GM19463 (cell line): ENCODE measurements at regions not wholly inside any gene's neighbourhood (a gene's known extent, or its start where the extent isn't known, plus 50 kb on each side); places are given as distances from the start of the nearest gene placed in this dataset.
A peak's percentile ranks its signal among the peaks of the same experiment; 100 is the strongest.
"Not testable (repeated sequence)": the region's sequence is repeated elsewhere in the genome, so short reads cannot be mapped to it uniquely, and the experiment has no call there.

ENCODE experiments used
- ATAC-seq: cut with Tn5 transposase; IDR thresholded peaks from one replicate; pipeline ENCODE4 v1.9.1; 2021; ENCODE audit warnings: mild to moderate bottlenecking, moderate library complexity; ENCODE audit not compliant: unreplicated experiment

DNA sequence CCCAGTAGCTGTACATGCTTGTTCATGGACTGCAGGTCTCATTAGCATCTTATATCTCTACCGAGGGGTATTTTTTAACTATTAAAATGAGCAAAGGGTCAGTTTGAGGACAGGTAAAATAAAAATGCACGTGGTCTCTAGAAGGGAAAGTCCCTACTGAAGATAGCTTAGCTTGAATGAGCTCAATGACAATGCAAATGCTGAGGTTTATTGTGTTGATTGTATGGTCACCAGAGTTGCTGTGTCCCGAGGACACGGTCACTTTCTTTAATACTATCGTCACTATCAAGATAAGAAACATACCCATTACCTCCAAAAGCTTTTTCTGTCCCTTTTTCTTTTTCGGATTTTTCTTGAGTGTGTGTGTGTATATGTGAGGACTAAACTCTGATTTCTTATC is 250.5 kb upstream of the PRKX start:
- no peak for ATAC-seq

GRCh38 chrX:3962511-3963311 is 249.3 kb upstream of the PRKX start:
- no peak for ATAC-seq

DNA sequence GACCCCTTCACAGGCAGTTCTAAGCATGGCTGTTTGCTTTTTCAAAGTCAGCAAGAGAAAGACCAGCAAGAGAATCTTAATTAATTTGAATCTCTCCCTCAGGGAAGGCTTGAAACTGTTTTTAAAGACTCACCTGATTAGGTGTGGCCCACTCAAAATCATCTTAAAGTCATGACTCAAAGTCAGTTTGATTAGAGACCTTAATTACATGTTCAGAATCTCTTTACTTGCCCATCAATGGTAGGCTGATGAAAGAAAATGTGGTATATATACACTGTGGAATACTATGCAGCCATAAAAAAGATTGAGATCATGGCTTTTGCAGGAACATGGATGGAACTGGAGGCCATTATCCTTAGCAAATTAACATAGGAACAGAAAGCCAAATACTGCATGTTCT is 247.5 kb upstream of the PRKX start:
- ATAC-seq, result no peak

DNA sequence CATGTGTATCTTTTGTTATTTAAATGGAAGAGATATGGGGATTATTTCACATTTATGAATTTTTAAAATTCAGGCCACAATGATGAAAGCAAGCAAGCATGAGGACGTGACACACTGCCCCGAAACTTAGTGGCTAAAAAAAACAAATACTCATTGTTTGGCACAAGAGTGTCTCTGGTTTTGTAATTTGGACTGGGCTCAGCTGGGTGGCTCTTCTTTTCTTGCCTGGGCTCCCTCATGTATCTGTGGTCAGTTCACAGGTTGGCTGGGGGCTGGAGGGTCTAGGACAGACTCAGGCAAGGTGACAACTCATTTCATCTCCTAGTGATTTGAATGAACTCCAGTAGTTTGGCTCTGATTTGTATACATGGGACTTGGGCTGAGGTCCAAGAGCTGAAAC is 238.4 kb upstream of the PRKX start:
- ATAC-seq, result no peak

DNA sequence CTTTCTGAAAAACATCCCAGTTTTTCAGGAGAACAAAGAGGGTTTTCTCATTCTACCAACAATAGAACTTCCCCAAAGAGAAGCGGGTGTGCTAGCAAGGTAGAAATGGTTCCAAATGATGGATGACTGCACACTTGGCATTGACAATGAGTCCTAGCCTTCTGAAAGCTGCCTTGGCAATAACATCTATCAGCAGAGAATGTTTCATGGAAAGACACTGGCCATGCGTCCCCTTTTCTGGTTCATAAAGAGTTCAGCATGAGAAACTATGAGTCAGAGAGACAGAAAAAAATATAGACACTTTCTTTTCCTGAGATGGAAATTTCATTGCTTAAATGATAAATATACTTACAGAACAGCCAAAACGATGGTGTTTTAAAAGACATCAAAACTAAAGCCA is 236.9 kb upstream of the PRKX start:
- ATAC-seq, result no peak

DNA sequence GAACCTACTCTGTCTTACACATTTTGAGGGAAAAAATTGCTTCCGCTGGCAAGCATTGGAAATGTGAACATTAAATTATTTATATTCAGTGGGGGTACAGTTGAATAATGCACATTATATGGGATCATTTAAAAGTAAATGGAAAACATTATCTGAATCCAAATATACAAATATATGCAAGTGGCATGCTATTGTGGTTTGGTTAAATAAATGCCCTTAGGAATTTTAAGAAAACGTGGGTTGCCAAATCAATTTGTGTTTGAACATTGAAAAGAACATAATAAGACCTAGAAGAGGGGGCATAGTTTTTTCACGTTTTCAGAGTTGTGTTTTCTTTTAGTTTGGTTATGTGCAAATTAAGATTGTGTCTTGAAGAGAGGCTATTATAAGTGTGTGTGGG is 230.5 kb upstream of the PRKX start:
- ATAC-seq, result no peak

DNA sequence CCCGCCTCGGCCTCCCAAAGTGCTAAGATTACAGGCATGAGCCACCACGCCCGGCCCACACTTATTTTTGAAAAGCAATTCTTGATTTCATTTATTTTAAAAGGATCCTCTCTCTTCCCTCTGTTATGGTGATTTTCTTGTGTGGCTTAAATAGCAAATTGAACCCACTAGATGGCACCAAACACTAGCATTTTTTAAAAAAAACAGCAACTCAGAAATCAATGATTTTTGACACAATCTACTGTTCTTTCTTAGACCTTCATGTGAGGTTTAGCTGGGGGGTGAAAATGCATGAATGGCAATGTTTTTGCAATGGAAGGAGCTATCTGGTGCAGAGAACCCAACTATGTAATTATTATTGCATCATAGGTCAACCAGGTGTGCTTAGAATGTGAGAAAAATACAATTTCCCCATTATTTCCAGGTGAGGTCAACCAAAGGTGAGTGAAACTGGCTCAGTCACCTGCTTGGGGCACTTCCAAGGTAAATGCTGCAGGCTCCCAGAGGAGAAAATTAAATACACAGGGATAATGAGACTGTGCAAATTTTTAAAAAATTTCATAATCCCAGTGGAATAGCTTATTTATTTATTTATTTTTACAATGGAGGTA is 226.7 kb upstream of the PRKX start:
- no peak for ATAC-seq

GRCh38 chrX:3938587-3938986 is 225.1 kb upstream of the PRKX start:
- ATAC-seq, result no peak

DNA sequence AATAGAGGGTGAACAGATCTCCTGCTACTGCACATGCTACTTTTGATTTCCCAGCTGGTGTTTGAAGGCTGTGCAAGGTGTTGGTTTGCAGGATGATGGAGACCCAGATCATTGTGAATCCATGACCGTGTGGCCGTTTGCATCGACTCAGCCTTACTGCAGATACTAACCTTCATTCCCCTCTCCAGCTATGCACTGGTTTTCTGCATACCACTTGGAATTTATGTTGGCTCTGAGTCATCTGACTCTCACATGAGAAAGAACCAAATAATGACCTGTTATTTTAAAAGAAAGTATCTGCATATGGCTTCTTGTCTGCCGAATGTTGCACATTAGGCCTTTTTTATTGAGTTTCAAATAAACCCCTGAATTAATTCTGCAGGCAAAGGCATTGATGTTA is 221.7 kb upstream of the PRKX start:
- ATAC-seq, result not testable (repeated sequence)

GRCh38 chrX:3920424-3921017 is 207.1 kb upstream of the PRKX start:
- ATAC-seq, result peak; percentile 97

DNA sequence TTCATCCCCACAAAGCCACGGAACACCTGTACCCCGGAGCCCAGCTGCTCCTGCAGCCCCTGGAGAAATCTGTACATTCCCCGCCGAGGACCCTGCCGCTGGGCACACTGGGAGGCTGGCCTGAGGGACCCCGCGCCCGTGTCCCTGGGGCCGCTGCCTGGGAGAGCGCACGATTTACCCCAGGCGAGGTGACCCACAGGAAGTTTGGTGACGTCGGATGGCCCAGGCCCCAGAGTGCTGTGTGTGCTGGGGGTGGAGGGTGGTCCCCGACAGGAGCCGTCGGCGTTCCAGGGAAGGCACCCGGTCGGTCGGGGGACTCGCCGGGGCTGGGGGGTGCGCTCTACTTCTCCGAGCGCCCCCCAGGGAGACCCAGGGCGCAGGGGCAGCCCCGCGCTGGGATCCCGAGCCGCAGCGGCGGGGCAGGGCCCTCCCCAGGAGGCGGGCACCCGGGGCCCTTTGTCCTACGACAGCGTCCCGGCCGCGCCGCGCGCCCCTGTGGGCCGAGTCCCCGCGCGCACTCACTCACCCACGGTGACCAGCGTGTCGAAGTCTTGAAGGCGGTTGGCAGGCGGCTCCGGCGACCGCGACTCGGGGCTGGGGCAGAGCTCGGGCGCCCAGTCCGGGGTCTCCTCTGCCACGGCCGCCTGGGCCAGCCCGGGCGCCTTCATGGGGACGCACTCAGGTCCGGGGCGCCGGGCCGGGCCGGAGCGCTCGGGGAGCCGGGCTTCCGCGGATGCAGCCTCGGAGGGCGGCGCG is 206.4 kb upstream of the PRKX start:
- ATAC-seq, result peak; percentile 38

GRCh38 chrX:3914813-3915212 is 201.4 kb upstream of the PRKX start:
- ATAC-seq, result not testable (repeated sequence)

DNA sequence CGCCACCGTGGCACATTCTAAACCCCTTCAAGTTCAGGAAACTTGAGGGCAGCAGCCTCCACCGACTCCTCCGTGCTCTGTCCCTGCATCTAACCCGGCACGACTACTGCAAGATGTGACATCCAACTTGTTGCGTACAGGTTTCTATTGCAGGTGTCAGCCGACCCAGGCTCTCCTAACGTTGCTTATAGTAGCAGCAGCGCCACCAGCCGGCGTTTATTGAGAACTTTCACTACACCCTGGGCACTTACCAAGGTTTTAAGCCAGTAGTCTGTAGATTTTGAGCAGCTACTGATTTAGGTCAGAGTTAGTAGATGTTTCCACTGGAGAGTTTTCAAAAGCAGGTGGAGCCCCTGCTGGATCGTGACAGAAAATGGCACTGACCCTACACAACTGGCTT is 200.6 kb upstream of the PRKX start:
- not testable (repeated sequence) for ATAC-seq

DNA sequence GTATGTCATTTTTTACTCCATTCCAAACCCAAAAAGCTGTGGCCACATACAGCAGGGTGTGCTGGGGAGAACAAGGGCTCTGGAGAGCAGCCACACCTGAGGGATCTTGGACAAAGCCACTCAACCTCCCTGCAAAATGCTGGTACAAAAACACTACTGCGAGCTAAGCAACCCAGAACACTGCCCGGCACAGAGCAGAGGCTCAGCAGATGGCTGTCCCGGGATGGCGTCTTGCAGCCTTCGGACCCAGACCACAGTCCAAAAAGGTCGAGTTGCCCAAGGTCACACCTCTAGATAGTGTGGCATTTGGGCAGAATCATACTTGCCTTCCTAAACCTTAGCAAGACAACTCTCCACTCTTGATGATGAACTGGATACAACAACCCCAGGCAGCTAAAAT is 197.6 kb upstream of the PRKX start:
- not testable (repeated sequence) for ATAC-seq

DNA sequence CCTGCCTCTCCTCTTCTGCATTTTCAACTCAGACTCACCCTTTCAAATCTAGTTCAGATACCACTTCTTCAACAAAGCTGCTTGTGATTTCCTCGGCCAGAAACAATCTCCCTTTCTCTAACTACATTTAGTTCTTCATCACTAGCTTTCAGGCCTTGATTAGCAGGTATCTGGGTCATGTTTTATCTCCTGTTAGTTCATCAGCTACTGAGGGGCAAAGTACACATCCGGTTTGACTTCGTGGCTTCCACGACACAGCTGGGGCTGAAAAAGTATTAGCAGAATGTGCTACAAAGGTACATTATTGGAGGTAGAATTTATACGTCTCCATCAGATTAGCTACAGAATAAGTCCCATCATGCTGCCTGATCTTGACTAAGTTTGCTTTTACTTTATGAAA is 197.2 kb upstream of the PRKX start:
- ATAC-seq, result not testable (repeated sequence)

DNA sequence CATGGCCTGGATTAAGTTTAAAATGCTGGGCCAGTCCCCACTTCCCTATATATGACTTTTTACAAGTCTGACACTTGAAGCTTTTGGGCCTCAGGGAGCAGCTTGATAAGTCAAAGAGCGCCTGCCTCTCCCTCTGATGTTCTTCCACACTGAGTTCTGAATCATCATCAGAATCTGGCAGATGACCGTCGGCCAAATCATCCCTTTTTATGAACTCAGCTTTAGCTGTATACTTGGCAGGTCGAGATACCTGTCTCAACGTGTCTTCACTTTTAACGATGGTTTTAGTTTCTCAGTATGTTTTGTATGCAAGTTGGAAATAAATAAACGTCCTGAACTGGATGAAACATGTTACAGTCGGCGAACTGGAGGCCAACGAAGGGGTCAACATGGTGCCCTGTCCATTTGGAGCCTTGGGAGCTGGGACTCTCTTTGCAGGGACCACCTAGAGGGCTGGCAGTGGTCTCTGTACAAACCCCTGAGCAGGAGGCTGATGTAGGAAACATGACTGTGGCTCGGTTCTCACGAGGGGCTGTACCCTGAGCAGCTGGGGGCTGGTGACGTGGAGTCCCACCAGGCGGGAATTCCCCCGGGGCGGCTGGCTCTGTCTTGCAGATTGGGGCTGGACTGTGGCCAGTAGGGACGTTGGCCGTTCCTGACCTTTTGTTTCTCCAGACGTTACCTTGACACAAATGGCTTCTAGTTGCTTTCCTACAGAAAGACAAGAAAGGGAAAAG is 192.2 kb upstream of the PRKX start:
- ATAC-seq, result not testable (repeated sequence)

DNA sequence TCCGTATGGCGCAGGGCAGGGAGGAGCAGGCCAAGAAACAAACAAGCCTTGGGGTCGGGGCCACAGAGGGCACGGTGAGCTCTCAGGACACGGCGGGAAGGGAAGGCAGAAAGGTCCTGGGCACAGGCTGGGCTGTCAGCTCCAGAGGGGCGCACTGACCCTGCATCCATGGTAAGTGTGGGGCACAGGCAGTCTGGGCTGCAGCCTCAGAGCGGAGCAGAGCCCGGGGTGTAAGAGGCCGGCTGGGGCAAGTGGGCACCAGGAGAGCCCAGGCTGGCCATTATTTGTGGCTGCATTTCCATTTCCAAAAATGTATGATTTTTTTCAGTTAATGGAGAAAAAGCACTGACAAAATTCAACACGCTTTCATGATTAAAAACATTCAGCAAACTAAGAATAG is 188.8 kb upstream of the PRKX start:
- not testable (repeated sequence) for ATAC-seq

DNA sequence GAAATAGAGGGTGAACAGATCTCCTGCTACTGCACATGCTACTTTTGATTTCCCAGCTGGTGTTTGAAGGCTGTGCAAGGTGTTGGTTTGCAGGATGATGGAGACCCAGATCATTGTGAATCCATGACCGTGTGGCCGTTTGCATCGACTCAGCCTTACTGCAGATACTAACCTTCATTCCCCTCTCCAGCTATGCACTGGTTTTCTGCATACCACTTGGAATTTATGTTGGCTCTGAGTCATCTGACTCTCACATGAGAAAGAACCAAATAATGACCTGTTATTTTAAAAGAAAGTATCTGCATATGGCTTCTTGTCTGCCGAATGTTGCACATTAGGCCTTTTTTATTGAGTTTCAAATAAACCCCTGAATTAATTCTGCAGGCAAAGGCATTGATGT is 183.3 kb upstream of the PRKX start:
- not testable (repeated sequence) for ATAC-seq

DNA sequence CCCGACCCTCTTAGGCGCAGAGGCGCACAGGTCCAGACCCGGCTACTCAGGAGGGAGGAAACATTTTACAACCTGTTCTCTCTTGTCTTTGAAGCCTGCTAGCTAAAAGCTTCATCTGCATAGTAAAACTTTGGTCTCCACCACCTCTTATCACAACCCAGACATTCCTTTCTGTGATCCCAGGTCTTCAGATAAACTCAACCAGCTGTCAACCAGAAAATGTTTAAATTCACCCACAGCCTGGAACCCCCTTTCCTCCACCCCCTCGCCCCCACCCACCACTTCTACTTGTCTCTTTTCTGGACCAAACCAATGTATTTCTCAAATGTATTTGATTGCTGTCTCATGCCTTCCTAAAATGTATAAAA is 169.1 kb upstream of the PRKX start:
- not testable (repeated sequence) for ATAC-seq

- peak; percentile 96 for ATAC-seq
Measured at GRCh38 chrX:3881898-3882552, 168.6 kb upstream of the PRKX start.
